ENCODE measurements at regions not wholly inside any gene's neighbourhood (a gene's known extent, or its start where the extent isn't known, plus 50 kb on each side); places are given as distances from the start of the nearest gene placed in this dataset.

- TF ChIP-seq, protein P1, sequence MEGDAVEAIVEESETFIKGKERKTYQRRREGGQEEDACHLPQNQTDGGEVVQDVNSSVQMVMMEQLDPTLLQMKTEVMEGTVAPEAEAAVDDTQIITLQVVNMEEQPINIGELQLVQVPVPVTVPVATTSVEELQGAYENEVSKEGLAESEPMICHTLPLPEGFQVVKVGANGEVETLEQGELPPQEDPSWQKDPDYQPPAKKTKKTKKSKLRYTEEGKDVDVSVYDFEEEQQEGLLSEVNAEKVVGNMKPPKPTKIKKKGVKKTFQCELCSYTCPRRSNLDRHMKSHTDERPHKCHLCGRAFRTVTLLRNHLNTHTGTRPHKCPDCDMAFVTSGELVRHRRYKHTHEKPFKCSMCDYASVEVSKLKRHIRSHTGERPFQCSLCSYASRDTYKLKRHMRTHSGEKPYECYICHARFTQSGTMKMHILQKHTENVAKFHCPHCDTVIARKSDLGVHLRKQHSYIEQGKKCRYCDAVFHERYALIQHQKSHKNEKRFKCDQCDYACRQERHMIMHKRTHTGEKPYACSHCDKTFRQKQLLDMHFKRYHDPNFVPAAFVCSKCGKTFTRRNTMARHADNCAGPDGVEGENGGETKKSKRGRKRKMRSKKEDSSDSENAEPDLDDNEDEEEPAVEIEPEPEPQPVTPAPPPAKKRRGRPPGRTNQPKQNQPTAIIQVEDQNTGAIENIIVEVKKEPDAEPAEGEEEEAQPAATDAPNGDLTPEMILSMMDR (IDR thresholded peaks at IDR 0.05) = no peak
- no peak for TF ChIP-seq POLR2A (IDR thresholded peaks at IDR 0.05)
Observed at GRCh38 chr9:21553441-21553840, 71.3 kb upstream of the IFNE start.
